H1 (cell line): ENCODE measurements at regions not wholly inside any gene's neighbourhood (a gene's known extent, or its start where the extent isn't known, plus 50 kb on each side); places are given as distances from the start of the nearest gene placed in this dataset.

Experiments used
- GTF2F1 ChIP-seq: IDR thresholded peaks from 2 replicates; pipeline ENCODE4 v1.6.1; 2012; ENCODE audit warnings: low read depth, low read length, improper control_type of control experiment, borderline replicate concordance
- NANOG ChIP-seq: IDR thresholded peaks from 2 replicates; pipeline ENCODE4 v1.6.1; 2011; ENCODE audit warnings: low read length, low read depth, mild to moderate bottlenecking, inconsistent platforms; ENCODE audit not compliant: insufficient read depth, poor library complexity, severe bottlenecking
- NRF1 ChIP-seq: IDR thresholded peaks from 2 replicates; pipeline ENCODE4 v1.6.1; 2011; ENCODE audit warnings: mild to moderate bottlenecking, low read depth, low read length, improper control_type of control experiment

- TF ChIP-seq NANOG (no peak), GTF2F1 (no peak), NRF1 (no peak)
Observed at GRCh38 chr9:135239769-135240141, 152.3 kb downstream of the OLFM1 start (continued).
